OCI-LY1 (cell line): ENCODE measurements at regions not wholly inside any gene's neighbourhood (a gene's known extent, or its start where the extent isn't known, plus 50 kb on each side); places are given as distances from the start of the nearest gene placed in this dataset.

Experiments
- EZH2 ChIP-seq: fragments of 200-600 bp; sonication (generic), shearing (Covaris generic); IDR thresholded peaks from 2 replicates; pipeline ENCODE4 v1.8.0; 2017; ENCODE audit warnings: borderline replicate concordance, mixed run types, mild to moderate bottlenecking, antibody characterized with exemption, low read length, moderate library complexity, mixed read lengths
- TF ChIP-seq, protein P1 (sequence below): fragments of 200-600 bp; sonication (generic), shearing (Covaris generic); IDR thresholded peaks from 2 replicates; pipeline ENCODE4 v1.5.1; 2017; ENCODE audit warnings: mild to moderate bottlenecking, antibody characterized with exemption, low read length, moderate library complexity, mixed read lengths

DNA sequence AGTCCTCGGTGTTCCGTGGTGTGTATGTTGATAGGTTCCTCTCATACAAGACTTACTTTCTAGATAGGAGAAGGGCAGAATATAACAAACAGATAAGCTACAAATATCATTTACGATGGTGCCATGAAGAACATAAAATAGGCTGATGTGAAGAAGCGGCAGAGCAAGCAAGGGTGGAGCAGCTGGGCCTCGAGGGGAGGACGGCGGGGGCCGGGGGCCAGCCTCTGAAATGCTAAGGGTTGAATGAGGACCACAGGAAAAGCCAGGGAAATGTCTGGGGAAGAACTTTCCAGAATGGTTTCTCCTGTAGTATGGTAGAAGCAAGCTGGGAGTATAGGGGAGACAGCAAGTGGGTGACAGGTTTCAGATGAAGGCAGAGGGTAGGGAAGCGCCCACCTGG, 529.5 kb downstream of the LIG4 start:
- TF ChIP-seq, protein P1, sequence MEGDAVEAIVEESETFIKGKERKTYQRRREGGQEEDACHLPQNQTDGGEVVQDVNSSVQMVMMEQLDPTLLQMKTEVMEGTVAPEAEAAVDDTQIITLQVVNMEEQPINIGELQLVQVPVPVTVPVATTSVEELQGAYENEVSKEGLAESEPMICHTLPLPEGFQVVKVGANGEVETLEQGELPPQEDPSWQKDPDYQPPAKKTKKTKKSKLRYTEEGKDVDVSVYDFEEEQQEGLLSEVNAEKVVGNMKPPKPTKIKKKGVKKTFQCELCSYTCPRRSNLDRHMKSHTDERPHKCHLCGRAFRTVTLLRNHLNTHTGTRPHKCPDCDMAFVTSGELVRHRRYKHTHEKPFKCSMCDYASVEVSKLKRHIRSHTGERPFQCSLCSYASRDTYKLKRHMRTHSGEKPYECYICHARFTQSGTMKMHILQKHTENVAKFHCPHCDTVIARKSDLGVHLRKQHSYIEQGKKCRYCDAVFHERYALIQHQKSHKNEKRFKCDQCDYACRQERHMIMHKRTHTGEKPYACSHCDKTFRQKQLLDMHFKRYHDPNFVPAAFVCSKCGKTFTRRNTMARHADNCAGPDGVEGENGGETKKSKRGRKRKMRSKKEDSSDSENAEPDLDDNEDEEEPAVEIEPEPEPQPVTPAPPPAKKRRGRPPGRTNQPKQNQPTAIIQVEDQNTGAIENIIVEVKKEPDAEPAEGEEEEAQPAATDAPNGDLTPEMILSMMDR: no peak
- no peak for TF ChIP-seq EZH2
